Stimulated activated CD4-positive, alpha-beta T cell treated with anti-CD3 and anti-CD28 coated beads, Interleukin-1b, Interleukin-23, amount 100 ng/mL, for 48 hours (primary cell): ENCODE measurements at regions not wholly inside any gene's neighbourhood (a gene's known extent, or its start where the extent isn't known, plus 50 kb on each side); places are given as distances from the start of the nearest gene placed in this dataset.

Experiments used
- DNase-seq: peaks from one replicate; pipeline ENCODE4 v3.0.0-alpha.2; 2020

DNA sequence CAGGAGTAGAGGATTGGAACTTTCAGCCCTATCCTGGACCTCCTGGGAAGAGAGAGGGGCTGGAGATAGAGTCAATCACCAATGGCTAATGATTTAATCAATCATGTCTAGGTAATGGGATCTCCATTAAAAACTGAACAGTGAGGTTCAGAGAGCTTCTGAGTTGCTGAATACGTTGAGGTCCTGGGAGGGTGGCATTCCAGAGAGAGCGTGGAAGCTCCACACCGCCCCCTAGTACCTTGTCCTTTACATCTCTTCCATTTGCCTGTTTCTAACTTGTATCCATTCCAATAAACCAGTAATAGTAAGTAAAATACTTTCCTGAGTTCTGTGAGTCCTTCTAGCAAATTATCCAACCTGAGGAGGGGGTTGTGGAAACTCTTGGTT, 101.7 kb downstream of the B3GNT2 start:
- no peak for DNase-seq

DNA sequence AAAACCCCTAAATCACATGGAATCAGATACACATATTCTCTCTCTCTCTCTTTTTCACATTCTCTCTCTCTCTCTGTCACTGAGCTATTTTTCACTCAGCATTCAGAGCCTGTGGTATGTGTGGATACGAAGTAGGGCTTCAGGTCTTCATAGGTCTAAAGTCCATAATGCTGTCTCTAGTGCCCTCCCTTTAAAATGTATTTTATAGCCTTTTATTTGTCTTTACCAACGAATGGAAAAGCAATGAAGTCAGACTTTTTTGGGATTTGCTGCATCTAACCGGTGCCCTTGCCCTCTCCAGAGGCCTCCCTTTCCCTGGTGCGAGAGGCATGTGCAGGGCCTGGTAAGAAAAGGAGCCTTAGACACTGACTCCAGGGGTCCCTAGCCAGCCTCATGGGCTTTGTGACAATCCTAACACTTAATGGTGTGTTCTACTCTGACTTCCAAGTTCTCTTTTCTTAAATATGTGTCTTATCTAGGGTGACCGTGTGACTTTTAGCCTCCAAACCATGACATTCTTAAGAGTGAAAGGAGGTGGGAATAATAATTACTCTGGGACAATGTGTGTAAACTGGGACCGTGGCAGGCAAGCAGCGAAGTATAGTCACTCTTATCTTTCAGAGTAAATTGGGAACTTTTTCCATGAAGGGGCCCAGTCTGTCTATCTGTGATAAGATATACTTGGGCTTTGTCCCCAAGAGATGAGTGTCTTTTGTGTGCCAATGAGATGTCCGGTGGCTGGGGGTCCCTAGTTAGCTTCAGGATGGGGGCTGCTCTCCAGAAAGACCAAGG, 101.1 kb downstream of the B3GNT2 start:
- no peak for DNase-seq

DNA sequence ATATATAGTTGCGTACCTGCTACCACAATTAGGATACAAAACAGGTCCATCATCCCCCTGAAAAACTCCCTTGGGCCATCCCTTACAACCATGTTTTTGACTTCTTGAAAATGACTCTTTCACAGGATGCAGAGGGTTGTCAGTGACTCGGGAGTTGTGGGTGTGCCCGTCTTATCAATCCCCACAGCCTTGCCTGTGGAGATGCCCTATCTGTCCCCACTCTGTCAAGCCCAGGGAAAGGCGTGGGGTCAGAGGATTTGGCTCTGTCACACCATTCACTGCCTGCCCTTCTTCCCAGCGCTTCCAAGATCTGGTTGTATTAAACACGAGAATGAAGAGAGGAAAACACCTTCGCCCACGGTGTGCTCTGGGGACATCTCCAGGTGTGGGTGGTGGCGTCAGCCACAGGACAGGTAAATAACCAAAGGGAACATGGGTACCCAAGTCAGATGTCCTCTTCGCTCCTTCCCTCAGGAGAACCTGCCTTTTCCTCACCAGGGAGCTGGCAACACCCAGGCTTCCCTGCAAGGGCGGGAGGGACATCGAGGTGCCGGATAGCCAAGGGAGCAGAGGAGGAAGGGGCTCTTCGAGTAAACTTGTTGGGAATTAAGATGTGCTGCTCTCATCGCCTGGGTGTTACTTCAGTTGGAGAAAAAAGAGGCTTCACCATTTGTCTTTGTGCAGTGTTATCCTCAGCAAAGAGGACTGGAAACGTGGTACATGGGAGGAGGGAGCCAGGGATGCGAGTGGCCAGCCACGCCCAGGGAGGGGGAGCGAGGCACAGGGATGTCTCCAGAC, 100.3 kb downstream of the B3GNT2 start:
- no peak for DNase-seq

DNA sequence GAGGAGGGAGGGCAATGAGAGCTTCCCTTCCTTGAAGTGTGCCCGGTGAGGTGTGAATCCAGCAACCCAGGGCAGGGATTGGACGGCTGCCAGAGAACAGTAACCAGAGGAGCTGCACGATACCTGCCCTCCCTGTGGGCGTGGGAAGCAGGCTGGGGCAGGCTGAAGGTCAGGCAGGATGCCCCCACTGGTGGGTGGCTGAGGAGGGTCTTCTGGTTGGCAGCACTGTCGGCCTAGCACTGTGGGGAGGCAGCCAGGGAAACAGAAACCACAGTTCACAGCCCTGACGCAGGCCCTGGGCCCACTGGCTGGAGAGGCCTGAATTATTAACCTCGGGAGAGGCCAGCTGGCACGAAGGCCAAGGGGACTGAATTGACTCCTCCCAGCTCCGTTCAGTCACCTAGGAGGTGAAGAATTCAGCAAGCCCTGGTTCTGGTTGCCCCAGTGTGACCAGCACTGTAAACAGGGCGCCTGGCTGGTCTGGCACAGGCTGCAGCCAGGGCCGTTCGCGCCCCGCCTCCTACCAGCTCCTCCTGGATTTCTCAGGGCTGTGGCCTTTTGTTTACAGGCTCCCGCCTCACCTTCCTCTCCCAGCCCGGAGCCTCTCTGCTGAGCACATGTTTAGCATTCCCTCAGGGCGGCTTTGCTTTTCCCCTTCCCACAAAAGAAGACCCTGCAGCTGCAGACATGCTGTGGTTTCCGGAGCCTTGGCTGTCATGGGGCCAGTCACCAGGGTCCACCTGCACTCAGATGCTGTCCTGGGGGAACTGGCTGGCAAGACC, 97.8 kb downstream of the B3GNT2 start:
- no peak for DNase-seq

DNA sequence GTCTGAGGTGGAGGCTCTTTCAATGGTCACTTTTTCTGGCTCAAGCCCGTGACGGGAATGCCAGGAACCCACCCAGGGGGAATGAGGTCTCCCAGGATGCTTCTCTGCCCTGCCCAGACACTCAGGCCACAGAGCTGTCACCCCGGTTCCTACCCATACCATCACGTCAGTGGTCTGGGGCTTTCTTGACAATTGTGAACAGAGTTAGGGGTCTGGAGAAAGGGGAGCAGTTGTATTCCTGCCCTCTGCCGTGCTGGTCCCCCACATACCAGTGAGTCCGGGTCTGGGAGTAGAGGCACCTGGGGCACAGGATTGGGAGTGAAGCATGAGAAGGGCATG, 97.2 kb downstream of the B3GNT2 start:
- no peak for DNase-seq

DNA sequence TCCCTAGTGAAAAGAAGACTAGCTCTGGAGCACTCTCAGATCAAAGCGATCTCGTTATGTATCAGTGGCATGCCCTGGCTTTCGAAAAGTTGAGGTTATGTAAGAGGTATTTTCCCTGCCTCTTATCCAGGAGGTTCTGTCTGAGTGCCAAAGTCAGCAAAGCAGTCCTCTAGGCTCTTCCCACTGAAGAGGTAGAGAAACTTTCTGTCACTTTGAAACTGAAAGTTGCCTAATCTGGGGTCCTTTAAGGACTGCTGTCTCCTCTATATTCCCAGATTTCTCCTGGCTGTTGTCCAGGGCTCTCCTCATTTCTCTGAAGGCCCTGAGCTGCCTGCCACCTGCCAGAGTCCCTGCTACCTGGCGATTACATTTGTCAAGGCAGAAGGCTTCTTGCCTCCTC, 96.3 kb downstream of the B3GNT2 start:
- no peak for DNase-seq

DNA sequence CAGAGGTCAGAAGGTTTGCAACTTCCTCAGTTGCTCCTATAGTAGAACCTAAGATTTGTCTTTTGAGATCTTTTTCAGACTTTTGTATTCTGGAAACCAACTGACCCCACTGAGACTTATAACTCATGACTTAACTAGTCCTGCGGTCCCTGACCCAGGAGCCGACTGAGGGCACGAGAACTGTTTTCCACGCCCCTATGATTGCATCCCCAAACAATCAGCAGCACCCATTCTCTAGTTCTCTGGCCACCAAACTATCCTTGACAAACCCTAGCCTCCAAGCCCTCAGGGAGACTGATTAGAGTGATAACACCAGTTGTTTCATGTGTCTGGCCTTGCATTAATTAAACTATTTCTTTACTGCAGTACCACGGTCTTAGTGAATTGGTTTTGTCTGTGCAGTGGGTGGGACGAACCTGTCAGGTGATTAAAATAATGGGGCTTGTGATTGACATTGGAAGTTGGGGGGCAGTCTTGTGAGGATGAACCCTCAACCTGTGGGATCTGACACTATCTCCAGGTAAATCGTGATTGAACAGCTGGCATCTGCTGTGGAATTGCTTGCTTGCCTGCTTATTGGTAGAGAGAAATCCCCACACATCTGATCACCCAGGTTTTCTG, 95.7 kb downstream of the B3GNT2 start:
- no peak for DNase-seq

DNA sequence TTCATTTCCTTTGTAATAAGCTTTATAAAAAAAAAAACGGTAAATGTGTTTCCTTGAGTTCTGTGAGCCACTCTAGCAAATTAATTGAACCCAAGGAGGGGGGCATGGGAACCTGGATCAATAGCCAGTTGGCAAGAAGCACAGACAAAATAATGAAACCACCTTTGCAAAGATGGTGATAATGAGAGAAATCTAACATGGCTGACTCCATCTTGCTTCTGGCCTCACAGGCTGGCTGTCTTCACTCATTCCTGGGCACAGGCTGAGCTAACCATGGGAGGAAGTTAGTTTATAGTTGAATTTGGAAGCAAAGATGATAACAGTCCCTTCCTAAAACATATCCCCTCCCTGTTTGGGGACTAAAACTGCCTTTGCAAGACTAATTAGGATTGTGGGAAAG, 95.1 kb downstream of the B3GNT2 start:
- no peak for DNase-seq

DNA sequence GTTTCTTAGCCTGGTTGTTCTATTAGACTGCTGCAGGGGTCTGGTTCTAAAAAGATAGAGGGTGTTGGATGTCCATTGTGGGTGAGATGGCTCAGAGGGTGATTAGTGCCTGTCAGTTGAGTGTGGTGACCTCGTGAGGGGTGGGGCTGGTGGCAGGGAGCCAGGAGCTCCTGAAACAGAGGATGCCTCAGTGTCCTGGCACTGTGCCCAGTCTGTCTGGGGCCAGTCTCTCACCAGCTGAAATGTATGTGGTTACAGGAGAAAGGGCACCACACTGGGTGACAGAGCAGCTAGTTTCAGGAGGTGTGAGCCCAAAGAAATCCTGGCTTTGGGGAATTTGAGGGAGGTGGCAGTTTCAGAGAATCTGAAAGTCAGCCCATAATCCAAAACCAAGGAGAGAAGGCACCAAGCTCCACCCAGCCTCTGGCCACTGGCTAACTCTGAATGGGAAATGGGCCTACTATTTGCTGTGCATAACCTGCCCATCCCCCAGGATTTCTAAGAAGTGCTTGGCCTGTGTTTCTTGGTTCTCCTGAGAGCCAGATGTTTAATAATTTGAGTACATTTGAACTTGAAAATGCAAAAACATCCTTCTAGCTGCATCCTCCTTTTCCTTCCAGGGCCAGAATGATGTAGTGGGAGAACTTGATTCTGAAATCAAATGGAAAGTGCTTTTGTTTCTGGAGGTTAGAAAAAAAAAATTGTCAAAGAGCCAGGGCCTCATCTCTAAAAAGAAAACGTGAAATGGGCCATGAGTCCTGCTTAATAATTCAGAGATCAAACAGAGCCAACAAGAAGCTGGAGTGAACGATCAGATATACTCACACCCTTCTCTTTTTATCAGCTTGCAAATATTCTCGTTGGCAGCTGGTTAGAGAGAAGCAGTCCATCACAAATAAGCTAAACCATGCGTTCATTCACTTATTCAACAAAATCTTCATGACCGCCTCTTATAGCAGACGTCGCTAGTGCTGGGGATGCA, 92.3 kb downstream of the B3GNT2 start:
- DNase-seq: peak; percentile 57

DNA sequence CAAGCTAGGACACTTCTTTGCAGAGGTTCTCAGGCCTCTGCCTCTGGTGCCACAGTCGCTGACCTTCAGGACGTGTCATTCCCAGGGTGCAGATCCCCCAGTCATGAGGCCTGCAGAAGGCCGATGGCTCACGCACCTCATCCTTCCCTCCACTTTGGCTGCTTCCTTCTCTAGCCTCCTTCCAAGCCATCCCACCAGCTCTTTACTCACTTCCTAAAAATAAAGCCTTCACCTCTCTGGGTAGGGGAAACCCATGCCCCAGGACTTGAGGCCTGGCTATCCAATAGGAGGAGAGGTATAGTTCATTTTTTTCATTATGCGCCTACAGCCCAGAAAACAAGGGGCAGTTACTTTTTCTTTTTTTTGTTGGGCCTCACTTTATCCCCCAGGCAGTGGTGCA, 91.4 kb downstream of the B3GNT2 start:
- no peak for DNase-seq

DNA sequence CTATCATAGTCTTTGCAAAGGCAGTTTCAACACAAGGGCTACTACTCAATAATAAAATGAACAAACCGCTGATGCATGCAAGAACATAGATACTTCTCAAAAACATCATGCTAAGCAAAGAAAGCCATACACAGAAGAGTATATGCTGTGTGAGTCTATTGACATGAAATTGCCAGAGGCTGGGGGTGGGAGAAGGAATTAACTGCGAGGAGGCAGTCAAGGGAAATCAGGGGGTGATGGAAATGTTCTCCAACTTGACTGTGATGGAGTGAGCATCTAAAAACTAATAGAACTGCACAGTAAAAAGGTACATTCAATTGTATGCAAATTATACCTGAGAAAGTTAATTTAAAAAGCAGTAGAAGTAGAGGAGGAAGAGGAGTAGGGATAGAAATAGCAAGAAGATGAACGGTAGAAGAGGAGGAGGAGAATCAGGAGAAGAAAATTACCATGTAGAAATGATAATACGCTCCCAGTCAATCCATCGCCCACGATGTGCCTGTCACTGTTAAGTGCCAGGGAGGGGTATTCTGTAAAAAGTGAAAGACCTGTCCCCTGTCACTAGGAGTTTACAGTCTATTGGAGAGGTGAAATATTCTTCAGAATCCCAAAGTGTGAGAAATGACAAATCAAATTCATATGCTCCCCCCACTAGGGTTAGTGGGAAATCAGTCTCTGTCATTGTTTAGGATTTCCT, 90.3 kb downstream of the B3GNT2 start:
- DNase-seq: no peak

DNA sequence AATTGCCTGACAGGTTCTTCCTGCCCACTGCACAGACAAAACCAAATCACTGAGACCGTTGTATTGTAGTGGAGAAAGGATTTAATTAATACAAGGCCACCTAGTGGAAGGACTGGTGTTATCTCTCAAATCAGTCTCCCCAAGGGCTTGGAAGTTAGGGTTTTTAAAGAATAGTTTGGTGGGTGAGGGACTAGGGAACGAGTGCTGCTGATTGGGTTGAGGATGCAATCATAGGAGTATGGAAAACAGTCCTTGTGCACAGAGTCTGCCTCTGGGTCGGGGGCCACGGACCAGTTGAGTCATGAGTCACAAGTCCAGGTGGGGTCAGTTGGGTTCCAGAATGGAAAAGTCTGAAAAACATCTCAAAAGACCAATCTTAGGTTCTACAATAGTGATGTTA, 89.1 kb downstream of the B3GNT2 start:
- no peak for DNase-seq

DNA sequence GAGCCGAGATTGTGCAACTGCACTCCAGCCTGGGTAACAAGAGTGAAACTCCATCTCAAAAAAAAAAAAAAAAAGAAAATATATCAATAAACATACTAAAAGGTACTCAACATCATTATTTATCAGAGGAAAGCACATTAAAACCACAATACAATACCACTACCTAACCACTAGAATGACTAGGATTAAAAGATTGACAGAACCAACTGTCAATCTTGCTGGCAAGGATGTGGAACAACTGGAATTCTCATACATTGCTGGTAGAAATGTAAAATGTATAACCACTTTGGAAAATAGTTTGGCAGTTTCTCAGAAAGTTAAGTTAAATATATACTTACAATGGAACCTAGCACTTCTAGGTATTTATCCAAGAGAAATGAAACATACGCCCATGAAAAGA, 88.6 kb downstream of the B3GNT2 start:
- DNase-seq: no peak

DNA sequence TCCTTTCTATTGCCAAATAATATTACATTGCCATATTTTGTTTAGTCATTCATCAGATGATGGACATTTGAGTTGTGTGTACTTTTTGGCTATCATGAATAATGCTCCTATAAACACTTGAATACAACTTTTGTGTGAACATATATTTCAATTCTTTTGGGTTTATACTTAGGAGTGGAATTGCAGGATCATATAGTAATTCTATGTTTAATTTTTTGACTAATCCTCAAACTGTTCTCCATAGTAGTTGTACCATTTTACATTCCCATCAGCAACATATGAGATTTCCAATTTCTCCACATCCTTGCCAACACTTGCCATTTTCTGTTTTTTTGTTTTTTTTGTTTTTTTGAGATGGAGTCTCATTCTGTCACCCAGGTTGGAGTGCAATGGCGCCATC, 87.2 kb downstream of the B3GNT2 start:
- no peak for DNase-seq

DNA sequence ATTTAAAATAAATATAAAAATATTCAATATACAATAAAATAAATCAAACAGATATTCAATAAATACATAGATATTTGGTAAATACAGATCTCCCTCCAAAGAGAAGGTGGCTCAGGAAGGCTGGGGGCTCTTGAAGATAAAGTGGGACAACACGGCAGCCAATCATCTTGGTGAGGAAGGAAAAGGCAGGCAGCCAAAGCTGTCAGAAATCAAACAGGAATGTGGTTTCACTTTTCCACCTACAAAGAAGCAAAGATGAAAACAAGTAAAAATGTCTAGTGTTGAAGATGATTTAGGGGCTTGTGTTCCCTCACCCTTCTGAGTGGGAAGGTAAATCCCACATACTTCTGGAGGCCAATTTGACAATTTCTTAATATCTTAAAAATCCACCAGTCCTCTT, 85.7 kb downstream of the B3GNT2 start:
- no peak for DNase-seq

DNA sequence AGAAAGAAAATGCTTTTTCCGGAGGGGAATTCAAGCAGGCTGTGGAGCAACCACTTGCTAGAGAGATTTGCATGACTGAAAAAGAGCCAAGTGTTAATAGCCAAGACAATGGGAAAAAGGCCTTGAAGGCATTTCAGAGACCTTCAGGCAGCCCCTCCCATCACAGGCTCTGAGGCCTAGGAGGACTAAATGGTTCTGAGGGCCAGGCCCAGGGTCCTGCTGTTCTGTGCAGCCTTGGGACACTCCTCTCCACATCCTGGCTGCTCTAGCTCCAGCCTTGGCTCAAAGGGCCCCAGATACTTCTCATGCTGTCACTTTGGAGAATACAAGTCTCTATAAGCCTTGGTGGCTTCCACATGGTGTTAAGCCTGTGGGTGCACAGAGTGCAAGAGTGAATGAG, 81.8 kb downstream of the B3GNT2 start:
- no peak for DNase-seq
